Astrocyte of the hippocampus (primary cell): ENCODE measurements at regions not wholly inside any gene's neighbourhood (a gene's known extent, or its start where the extent isn't known, plus 50 kb on each side); places are given as distances from the start of the nearest gene placed in this dataset.

Experiments used
- DNase-seq: peaks from one replicate; pipeline ENCODE4 v3.0.0; 2011; ENCODE audit warnings: low read depth, low spot score

GRCh38 chr21:28751176-28751575 lies 241.5 kb downstream of the LTN1 start:
- no peak for DNase-seq

- DNase-seq = no peak
Measured at GRCh38 chr21:28750565-28750964, 242.1 kb downstream of the LTN1 start.

DNA sequence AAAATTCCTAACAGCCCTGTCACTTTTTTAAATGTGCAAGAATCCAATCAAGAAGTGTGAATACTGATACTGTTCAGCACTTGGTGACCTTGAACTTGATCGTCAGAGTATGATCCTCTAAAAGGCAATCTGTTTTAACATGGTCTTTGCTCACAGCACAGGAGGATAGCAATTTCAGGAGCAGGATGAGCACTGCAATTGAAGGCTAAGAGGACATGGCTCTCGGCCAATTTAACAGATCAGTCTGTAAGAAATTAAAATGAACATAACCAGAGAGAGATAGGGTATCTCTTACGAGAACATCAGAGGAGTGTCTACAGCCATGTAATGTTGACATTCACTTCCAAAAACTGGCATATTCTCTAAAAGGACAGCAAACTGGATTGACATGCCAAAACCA lies 243.1 kb downstream of the LTN1 start:
- DNase-seq = no peak

DNA sequence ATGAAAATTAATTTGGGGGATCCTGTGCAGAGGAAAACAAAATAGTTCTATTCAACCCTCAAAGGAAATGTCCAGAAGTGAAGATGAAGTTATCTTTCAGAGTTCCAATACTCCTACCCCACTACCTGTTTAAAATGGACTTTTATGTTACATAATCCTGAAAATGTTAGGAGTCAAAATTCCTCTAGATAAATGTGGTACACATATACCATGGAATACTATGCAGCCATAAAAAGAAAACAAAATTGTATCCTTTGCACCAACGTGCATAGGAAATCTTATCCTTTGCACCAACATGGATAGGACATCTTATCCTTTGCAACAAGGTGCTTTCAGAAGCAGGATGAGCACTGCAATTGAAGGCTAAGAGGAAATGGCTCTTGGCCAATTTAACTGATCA lies 245.2 kb downstream of the LTN1 start:
- DNase-seq = no peak

DNA sequence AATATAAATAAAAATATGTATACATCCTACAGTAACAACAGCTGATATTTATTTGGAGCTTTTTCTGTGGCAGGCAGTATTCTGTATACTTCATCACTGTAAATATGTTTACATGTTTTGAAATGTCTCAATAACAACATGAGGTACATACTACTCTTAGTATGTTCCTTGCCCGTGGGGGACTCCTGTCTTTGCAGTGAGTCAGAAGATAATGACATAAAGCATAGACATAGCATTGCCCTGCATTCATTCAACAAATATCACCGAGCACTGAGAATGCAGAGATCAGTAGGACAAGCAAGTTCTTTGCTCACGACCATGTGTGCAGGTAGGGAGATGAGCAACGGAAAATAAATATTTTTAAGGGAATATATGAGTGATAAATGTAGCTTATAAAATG lies 246.5 kb downstream of the LTN1 start:
- DNase-seq = no peak

DNA sequence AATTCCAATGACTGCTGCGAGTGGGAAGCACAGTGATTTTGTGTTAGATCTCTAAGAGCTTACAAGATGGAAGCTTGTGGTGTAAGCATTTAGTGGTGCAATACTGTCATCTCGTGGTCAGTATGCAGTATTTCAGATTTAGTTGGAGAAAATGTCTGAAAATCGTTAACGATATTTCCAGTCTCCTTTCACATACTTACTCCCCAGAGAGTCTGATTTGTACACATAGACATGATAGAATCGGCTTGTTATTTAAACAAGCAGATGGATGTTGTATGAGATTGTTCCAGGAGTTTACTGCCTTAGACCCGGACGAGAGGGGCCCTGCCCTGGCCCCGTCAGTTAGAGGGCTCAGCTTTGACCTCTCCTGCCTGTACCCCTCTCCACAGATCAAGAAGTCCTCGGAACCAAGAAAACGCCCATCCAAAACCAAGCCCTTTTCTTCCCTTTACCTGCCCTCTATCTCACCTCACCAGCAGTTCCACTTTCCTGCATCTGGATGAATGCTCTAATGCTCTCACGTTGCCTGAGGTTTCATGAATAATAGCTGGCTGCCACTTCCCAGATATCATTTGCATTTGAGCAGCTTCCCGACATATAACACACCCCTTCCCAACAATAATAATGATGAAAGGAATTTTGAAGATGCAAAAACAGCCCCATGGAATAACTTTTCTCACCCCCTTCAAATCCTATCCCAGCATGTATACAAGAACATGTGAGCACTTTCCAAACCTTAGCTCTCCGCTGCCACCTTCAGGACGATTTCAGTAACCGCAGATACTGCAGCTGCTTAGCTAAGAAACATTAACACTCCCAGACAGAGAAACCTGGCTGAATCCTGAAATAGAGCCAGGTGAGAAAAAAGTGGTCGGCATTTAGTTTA lies 247.3 kb downstream of the LTN1 start:
- peak; percentile 85 for DNase-seq

DNA sequence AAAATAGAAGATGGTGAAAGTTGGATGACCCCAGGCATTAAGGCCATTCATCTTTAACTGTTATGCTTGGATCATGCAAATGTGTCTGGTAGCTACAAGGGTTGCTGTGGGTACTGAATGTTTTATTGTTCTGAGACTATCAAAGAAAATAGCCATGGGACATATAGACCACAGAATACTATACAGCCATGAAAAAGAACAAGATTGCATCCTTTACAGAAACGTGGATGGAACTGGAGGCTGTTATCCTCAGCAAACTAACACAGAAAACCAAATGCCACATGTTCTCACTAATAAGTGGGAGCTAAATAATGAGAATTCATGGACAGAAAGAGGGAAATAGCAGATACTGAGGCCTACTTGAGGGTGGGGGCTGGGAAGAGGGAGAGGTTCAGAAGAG lies 249.0 kb downstream of the LTN1 start:
- no peak for DNase-seq

DNA sequence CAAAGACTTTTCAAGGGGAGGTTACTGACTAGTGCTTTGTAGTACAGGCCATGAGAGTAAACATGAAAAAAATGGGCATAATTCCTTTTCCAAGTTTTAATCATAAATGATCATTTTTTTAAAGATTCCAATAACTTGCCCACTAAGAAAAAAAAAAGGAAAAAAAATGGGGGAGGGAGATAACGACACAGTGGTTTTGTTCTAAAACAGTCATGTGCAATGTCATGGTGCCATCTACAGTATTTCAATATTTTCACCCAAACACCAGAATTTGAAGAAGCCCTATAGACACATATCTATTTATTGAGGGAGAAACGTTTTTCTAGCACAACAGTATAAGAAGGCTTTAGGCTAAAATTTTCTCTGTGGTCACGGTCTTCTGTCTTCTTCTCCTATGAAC lies 250.2 kb downstream of the LTN1 start:
- DNase-seq = peak; percentile 42

DNA sequence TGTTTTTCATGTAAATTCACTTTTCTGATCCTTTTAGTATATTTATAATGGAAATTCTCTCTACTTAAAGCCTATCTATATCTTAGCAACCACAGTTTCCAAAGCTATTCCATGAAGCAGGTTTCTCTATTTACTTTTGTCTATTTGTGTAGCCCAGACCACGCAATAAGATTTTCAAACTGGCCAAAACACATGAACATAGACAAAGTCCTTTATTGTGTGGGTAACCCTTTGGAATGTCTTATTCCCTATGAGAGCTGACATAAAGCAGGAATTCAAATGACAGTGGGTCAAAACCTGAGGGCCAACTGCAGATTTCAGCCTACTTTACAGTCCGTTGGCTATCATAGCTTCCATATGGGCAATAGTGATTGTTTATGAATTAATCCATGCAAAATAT lies 252.6 kb downstream of the LTN1 start:
- no peak for DNase-seq

DNA sequence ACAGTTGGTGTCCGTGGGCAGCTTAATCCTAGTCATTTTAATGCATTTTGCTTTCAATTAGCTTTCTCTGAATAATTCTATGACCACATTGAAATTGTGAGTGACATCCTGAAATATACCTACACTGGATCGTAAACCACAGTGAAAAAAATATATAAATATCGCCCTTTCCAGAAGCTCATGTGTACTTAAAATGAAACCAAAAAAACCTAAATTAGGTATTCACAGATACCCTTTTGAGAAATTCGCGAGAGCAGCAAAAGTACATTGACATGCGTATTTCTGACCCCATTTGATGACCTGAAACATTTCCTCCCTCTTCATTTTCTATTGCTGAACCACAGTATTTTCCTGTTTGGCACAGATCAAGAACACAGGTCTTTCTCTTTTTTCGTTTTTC lies 253.8 kb downstream of the LTN1 start:
- DNase-seq = no peak

- no peak for DNase-seq
Measured at GRCh38 chr21:28738420-28738704, 254.3 kb downstream of the LTN1 start.

DNA sequence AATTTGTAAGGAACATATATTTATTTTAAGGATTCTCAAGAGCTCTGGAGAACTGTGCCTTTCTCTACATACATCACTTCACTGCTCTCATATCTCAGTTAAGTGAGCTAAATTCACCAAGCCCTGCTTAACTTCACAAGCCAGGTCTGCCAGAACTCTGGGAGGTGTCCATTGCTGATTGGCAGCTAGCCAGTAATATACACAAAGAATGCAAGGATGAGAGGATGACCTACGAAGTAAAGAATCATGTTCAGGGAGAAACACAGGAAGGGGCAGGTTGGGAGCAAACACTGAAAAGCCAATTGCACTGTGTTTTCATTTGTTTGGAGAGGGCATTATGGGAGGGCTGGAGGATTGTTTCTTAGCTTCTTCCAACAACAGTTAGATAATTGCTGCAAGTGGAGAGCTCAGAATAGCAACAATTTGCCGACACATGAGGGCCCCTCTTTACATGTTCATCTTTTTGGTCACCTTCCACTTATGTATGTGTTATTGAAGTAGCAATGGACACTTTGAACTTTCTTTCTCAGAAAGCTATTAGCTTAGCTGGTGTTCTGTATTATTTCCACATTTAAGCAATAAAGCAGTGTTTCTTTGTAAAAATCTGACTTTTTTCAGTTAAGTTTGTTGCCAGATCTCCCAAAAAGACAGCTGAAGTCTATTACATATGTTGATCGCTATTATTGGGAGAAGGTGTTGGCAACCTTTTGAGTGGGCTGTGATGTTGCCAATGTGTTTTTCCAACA lies 254.8 kb downstream of the LTN1 start:
- DNase-seq = no peak

- no peak for DNase-seq
Measured at GRCh38 chr21:28734522-28735175, 258.0 kb downstream of the LTN1 start.

- no peak for DNase-seq
Measured at GRCh38 chr21:28731700-28732321, 260.9 kb downstream of the LTN1 start.

GRCh38 chr21:28729887-28730286 lies 262.8 kb downstream of the LTN1 start:
- no peak for DNase-seq

DNA sequence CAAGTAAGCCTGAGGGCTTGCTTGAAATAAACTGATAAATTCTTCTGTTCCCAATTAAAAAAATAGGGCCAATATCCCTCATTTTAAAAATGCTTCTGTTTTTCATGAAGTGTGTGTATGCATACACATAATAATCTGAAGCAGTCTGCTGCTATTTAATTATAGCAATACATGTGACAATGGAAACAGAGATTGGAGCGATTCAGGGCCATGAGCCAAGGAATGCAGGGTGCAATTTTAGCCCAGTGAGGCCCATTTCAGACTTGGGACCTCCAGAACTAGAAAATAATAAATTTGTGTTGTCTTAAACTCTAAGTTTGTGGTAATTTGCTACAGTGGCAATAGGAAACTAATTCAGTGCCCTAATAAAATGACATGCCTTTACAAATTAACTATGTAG lies 264.9 kb downstream of the LTN1 start:
- DNase-seq = no peak

DNA sequence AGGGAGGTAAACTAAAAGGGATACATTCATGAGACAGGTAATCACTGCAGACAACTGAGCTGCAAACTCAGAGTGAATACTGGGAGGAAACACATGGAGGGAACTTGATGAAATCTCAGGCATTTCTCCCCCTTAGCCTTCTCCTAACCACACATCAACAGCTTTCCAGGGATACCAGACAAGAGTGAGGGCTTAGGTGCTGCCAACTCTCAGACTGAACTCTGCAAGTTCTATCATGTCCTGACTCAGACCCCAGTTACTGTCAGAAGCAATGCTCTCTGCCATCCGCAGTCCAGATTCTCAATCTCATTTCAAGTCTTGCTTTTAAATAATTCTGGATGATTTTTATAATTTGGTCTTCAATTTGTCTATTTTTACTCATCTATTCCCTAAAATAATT lies 267.3 kb downstream of the LTN1 start:
- peak; percentile 11 for DNase-seq

GRCh38 chr21:28723646-28724045 lies 269.0 kb downstream of the LTN1 start:
- DNase-seq = no peak

DNA sequence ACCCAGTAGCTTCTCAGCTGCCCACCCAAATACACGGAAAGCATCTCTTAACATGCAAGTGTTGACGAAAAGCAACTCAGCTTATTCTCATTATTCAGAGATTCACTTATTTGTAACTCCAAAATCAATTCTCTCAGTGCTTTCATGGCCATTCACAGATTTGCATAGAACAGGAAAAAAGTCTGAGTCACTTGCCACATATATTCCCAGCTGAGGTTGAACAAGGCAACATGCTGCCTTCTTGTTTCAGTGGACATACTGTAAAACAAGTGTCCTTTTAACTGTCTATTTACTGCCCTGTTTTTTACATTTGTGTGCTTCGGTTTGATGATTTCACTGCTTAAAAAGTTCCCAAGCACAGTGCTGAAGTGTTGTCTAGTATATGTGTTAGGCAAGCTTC lies 273.0 kb downstream of the LTN1 start:
- DNase-seq = no peak

DNA sequence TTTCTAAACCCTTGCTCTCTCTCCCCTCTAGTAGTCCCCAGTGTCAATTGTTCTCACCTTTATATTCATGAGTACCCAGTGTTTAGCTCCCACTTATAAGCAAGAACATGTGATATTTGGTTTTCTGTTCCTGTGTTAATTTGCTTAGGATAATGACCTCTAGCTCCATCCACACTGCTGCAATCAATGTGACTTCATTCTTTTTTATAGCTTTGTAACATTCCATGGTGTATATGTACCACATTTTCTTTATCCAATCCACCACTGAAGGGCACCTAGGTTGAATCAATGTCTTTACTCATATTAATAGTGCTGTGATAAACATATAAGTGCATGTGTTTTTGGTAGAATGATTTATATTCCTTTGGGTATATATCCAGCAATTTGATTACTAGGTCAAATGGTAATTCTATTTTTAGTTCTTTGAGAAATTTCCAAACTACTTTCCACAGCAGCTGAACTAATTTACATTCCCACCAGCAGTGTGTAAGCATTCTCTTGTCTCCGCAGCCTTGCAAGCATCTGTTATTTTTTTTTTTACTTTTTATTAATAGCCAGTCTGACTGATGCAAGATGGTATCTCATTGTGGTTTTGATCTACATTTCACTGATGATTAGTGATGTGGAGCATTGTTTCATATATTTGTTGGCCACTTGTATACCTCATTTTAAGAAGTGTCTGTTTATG lies 277.8 kb downstream of the LTN1 start:
- peak; percentile 16 for DNase-seq

DNA sequence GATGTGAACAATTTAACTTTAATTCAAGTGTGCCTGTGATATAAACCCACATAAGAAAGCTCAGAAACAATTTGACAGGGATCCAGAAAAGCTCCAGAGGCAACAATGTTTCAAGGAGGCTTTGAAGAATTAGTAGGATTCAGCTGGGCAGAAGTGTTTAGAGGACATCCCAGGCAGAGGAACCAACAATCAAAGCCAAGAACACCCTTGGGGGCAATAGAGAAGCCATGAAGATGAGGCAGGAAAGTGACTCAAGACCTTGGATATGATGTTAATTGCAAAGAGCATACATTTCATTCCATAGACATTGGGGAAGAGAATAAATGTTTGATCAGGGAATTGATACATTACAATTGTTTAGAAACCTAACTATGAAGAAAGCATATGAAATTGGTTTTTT lies 280.3 kb downstream of the LTN1 start:
- DNase-seq = no peak

DNA sequence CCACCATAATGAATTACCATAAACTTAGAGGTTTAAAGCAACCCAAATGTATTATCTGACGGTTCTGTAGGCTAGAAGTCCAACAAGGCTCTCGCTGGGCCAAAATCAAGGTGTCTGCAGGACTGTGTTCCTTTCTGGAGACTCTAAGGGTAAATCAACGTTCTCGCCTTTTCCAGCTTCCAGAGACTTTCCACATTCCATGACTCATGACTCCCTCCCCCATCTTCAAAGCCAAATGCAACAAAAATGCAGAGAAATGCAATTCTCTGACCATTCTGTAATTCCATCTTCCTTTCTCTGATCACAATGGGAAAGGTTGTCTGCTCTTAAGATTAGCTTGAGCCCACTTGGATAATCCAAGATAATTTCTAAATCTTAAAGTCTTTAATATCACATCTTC lies 287.1 kb downstream of the LTN1 start:
- peak; percentile 20 for DNase-seq
